Parathyroid adenoma (tissue), 2 donors: ENCODE measurements at regions not wholly inside any gene's neighbourhood (a gene's known extent, or its start where the extent isn't known, plus 50 kb on each side); places are given as distances from the start of the nearest gene placed in this dataset.

ENCODE experiments used
- H2AFZ ChIP-seq: fragments of 300-600 bp; sonication (generic); one replicate; pipeline ENCODE4 v1.7.0; 2017; ENCODE audit warnings: antibody characterized with exemption, mild to moderate bottlenecking
- H3K27ac ChIP-seq: fragments of 300-600 bp; sonication (generic); one replicate; pipeline ENCODE4 v1.7.0; 2017
- H3K27me3 ChIP-seq: fragments of 300-600 bp; sonication (generic); one replicate; pipeline ENCODE4 v1.7.0; 2017; ENCODE audit warnings: low read length; ENCODE audit not compliant: control insufficient read depth, insufficient read depth
- H3K36me3 ChIP-seq: fragments of 300-600 bp; sonication (generic); one replicate; pipeline ENCODE4 v1.7.0; 2017; ENCODE audit warnings: low read length; ENCODE audit not compliant: control insufficient read depth, insufficient read depth
- H3K4me1 ChIP-seq: fragments of 300-600 bp; sonication (generic); one replicate; pipeline ENCODE4 v1.7.0; 2017; ENCODE audit warnings: control low read depth
- H3K4me2 ChIP-seq: fragments of 300-600 bp; sonication (generic); one replicate; pipeline ENCODE4 v1.7.0; 2017; ENCODE audit warnings: low read length
- H3K4me3 ChIP-seq: fragments of 300-600 bp; sonication (generic); one replicate; pipeline ENCODE4 v1.7.0; 2017; ENCODE audit warnings: low read depth, low read length
- H3K79me2 ChIP-seq: fragments of 300-600 bp; sonication (generic); one replicate; pipeline ENCODE4 v1.7.0; 2017; ENCODE audit warnings: control low read depth
- H3K9ac ChIP-seq: fragments of 300-600 bp; sonication (generic); one replicate; pipeline ENCODE4 v1.7.0; 2017; ENCODE audit warnings: mild to moderate bottlenecking
- H3K9me3 ChIP-seq: fragments of 300-600 bp; sonication (generic); one replicate; pipeline ENCODE4 v1.7.0; 2017; ENCODE audit warnings: low read length; ENCODE audit not compliant: control insufficient read depth
- TF ChIP-seq, protein P1 (sequence below): fragments of 300-600 bp; sonication (generic); IDR thresholded peaks from one replicate; pipeline ENCODE4 v1.7.0; 2017; ENCODE audit warnings: antibody characterized with exemption, mild to moderate bottlenecking
- donor health status: primary hyperparathyroidism.

DNA sequence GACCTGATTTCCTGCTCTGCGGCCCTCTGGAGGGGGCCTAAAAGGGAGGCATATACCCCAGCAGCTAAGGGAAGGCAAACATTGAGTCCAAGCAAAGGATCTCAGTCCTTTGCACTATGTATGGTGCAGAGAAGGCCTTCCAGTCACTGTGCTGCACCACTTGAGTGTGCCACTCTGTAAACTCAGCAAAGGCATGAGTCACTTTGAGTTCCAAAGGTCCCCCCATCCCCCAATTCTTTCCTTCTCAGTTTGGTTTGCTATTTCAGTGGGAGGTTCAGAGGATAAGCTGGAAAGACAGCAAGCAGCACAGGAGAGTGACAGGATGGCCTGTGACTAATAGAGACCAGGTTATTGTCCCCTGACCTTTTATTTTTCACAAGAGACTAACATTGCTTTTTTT lies 131.3 kb downstream of the FHDC1 start:
- no peaks in the 10 kb centered on the region for H3K79me2 ChIP-seq
- H3K36me3 ChIP-seq: no peaks in the 10 kb centered on the region
- H3K27ac ChIP-seq: no peak overlapping the region
- no peaks in the 10 kb centered on the region for H3K4me1 ChIP-seq
- no peak overlapping the region for H3K4me3 ChIP-seq
- no peak overlapping the region for H3K9ac ChIP-seq
- TF ChIP-seq, protein P1, sequence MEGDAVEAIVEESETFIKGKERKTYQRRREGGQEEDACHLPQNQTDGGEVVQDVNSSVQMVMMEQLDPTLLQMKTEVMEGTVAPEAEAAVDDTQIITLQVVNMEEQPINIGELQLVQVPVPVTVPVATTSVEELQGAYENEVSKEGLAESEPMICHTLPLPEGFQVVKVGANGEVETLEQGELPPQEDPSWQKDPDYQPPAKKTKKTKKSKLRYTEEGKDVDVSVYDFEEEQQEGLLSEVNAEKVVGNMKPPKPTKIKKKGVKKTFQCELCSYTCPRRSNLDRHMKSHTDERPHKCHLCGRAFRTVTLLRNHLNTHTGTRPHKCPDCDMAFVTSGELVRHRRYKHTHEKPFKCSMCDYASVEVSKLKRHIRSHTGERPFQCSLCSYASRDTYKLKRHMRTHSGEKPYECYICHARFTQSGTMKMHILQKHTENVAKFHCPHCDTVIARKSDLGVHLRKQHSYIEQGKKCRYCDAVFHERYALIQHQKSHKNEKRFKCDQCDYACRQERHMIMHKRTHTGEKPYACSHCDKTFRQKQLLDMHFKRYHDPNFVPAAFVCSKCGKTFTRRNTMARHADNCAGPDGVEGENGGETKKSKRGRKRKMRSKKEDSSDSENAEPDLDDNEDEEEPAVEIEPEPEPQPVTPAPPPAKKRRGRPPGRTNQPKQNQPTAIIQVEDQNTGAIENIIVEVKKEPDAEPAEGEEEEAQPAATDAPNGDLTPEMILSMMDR: no peak
- no peak overlapping the region for H2AFZ ChIP-seq
- no peaks in the 10 kb centered on the region for H3K27me3 ChIP-seq
- no peaks in the 10 kb centered on the region for H3K9me3 ChIP-seq
- H3K4me2 ChIP-seq: no peak overlapping the region

DNA sequence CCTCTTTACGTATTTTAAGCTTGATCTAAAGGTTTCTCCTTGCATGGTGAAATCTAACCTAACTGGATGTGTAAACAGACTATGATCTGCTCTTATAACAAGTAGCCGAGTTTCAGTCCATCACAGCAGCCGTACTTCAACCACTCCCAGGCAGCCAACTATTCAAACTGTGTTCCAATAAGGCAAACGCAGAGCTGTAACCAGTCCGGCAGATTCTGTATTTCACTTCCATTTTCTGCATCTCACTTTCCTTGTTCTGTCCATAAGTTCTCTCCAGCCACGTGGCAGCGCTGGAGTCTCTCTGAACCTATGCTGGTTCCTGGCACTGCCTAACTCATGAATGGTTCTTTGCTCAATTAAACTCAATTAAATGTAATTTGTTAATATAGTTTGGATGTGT lies 132.6 kb downstream of the FHDC1 start:
- Histone ChIP-seq H3K9ac (no peak overlapping the region), H3K4me3 (no peak overlapping the region), H3K4me1 (no peaks in the 10 kb centered on the region), H2AFZ (no peak overlapping the region), H3K27me3 (no peaks in the 10 kb centered on the region), H3K4me2 (no peak overlapping the region), H3K36me3 (no peaks in the 10 kb centered on the region), H3K79me2 (no peaks in the 10 kb centered on the region), H3K27ac (no peak overlapping the region), H3K9me3 (no peaks in the 10 kb centered on the region)
- TF ChIP-seq, protein P1: no peak

DNA sequence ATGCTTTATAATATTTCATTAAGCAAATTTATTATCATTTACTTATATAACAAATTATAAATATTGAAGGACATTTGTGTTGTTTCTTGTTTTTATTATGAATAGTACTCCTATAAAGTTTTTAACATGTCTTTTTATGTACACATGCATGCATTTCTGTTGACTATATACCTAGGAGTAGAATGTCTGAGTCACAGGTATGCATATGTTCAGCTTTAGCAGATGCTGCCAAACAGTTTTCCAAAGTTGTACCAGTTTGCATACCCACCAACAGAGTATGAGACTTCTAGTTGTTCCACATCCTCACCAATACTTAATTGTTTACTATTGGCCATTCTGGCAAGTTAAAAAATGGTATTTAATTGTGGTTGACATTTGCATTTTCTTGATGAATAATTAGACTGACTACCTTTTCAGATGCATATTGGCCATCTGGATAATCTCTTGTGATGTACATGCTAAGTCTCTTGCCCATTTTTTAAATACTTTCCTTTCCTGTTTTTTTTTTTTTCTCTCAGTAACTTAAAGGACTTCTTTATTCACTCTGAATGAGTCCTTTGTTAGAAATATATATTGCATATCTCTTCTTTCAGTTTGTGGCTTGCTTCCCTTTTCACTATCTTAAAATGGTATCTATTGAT lies 132.2 kb upstream of the TRIM2 start:
- H3K36me3 ChIP-seq: no peaks in the 10 kb centered on the region
- H3K9ac ChIP-seq: no peak overlapping the region
- no peaks in the 10 kb centered on the region for H3K27me3 ChIP-seq
- no peaks in the 10 kb centered on the region for H3K79me2 ChIP-seq
- H3K4me1 ChIP-seq: peaks cover 3% of the 10 kb centered on the region
- no peaks in the 10 kb centered on the region for H3K9me3 ChIP-seq
- H2AFZ ChIP-seq: no peak overlapping the region
- H3K27ac ChIP-seq: no peak overlapping the region
- no peak overlapping the region for H3K4me2 ChIP-seq
- TF ChIP-seq, protein P1: no peak
- no peak overlapping the region for H3K4me3 ChIP-seq

DNA sequence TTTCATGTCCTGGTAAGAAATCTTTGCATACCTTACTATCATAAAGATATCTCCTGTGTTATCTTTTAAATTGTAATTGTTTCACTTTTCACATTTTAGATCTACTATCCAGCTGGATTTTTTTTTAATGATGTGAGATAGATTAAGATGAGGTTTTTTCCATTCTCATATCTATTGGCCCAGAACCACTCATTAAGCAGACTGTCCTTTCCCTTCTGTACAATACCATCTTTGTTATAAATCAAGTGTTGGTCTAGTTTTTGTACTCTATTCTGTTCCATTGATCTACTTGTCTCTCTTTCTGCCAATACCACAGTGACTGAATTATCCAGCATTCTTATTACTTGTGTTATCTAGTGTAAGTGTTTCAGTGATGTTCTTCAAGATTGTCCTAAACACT lies 131.6 kb upstream of the TRIM2 start:
- Histone ChIP-seq H3K27me3 (no peaks in the 10 kb centered on the region), H3K4me2 (no peak overlapping the region), H3K27ac (no peak overlapping the region), H2AFZ (no peak overlapping the region), H3K4me3 (no peak overlapping the region), H3K9ac (no peak overlapping the region), H3K36me3 (no peaks in the 10 kb centered on the region), H3K4me1 (peaks cover 3% of the 10 kb centered on the region), H3K9me3 (no peaks in the 10 kb centered on the region), H3K79me2 (no peaks in the 10 kb centered on the region)
- TF ChIP-seq, protein P1: no peak

DNA sequence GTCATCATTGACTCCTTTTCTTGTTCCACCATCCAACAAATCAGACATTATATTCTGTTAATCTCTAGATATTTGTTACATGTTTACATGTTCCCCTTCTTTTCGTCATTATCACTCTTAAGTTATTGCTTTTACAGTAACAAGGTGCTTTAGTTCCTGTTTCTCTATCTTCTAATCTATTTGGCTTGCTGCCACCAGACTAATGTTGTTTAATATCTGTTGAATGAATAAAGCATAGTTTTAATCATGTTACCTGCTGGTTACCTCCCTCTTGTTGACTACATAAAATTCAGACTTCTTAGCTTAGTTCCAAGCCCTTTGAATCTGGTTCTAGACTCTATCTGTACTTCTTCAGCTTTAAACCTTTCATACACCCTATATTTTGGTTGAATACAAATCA lies 129.8 kb upstream of the TRIM2 start:
- no peaks in the 10 kb centered on the region for H3K27me3 ChIP-seq
- TF ChIP-seq, protein P1: no peak
- no peaks in the 10 kb centered on the region for H3K79me2 ChIP-seq
- no peaks in the 10 kb centered on the region for H3K9me3 ChIP-seq
- no peaks in the 10 kb centered on the region for H3K36me3 ChIP-seq
- H3K4me1 ChIP-seq: peaks cover 3% of the 10 kb centered on the region
- H3K4me2 ChIP-seq: no peak overlapping the region
- no peak overlapping the region for H3K27ac ChIP-seq
- no peak overlapping the region for H3K4me3 ChIP-seq
- H2AFZ ChIP-seq: no peak overlapping the region
- H3K9ac ChIP-seq: no peak overlapping the region
